ENCODE measurements at regions not wholly inside any gene's neighbourhood (a gene's known extent, or its start where the extent isn't known, plus 50 kb on each side); places are given as distances from the start of the nearest gene placed in this dataset.

- DNase-seq, result no peak
Measured at GRCh38 chr6:54646069-54646950, 200.3 kb upstream of the FAM83B start.

DNA sequence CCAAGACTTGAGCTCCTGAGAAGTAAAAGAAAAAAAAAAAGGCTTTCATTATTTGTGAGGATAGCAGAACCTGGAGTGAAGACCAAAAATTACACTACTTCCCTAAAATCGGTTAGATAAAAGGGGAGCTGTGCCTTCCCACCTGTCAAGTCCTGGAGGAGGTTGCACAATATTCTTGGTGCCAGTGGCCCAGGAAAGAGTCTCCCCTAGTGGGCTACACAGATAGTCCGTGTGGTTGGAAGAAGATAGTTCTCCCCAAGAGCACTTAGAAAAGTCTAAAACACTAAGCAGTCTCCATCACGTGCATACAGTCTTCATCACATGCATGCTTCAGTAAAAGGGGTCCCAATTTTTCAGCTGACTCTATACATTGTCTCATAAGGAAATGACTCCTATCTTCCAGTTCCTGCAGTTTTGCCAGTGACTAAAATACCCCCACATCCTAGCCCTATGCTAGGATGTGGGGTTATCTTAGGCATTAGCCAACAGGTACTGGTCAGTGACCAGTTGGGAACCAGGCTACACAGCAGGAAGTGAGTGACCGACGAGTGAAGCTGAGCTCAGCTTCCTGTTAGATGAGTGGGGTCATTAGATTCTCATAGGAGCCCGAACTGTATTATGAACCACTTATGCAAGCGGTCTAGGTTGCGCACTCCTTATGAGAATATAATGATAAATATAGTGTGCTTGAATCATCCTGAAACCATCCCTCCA lies 199.5 kb upstream of the FAM83B start:
- no peak for DNase-seq

DNA sequence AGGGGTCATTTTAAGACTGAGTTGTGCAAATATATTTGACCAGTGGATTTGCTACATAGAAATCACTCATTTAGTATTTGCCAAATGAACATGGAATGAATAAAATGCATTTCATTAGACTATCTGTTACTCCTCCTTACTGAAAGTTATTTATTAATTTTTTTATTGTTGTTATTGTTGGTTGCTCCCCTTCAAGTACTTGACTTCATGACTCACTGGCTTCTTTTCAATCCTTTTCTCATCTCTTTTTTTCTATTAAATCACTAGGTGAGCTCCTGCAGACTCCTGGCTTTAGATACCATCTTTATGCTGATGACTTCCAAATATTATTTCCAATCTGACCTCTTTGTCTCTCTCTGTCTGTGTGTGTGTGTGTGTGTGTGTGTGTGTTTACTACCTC lies 192.2 kb upstream of the FAM83B start:
- no peak for DNase-seq

GRCh38 chr6:54655162-54655561 lies 191.4 kb upstream of the FAM83B start:
- no peak for DNase-seq

DNA sequence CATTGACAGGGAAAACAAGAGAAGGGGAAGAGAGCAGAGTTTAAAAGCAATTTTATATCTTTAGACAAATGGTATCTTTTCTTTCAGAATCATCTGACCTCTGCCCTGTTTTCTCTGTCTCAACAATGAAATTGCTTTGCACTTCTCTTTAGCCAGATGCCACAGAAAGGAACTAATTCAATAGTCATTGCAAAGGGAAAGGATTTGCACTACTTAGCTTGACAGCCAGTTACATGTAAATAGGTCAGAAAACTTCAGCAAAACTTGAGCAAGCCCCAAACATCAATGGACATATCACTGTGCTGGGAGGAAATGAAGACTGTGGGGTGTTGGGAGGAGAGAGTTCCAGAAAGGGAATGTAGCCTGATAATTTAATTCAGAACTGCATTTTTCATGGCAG lies 181.3 kb upstream of the FAM83B start:
- no peak for DNase-seq

DNA sequence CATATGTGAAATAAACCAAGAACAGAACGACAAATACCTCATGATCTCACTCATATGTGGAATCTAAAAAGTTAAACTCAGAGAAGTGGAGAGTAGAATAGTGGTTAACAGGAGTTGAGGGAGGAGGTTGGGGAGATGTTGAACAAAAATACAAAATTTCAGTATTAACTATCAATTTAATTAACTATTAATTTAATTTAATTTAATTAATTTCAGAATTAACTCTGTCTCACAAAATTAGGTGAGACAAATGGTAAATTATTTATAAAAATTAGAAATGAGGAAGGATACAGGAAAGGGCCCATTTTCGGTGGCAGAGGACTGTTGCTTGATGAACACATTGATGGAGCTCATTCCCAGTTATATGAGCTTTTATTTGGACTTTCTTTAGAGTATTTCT lies 166.0 kb upstream of the FAM83B start:
- no peak for DNase-seq

- no peak for DNase-seq
Measured at GRCh38 chr6:54681267-54681666, 165.3 kb upstream of the FAM83B start.

- no peak for DNase-seq
Measured at GRCh38 chr6:54681987-54682386, 164.6 kb upstream of the FAM83B start.

DNA sequence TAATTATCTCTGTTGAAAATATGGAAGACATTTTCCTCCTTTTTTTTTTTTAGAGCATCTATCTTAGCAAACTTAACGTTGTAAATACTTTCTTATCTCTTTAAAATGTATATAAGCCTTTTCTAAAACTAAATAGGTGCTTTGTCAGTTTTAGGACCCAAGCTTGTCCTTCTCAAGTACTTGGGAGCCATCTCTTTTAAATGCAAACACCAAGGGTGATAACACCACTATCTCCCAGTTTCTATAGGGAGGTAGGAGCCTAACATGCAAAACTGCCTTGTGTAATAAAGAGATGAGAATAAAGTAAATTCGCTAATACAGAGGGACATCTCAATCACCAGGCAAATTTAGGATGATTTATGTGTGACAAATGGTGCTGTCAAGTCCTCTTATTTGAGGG lies 157.0 kb upstream of the FAM83B start:
- DNase-seq, result no peak

DNA sequence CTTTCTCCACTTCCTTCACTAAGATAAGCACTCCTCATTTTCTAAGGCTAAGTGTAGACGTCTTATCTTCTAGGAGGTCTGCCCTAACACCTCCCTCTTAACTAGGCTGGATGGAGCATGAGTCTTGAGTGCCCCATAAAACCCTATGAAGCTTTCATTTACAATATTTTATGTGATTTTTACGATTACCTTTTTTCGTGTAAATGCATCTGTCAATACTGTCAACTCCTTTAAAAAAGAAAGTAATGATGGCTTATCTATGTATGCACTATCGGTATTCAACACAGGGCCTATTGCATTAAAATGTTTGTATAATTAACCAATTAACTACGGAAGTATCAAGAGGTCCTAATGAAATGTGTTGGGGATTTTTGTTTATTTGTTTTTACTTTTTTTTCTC lies 156.0 kb upstream of the FAM83B start:
- no peak for DNase-seq

- no peak for DNase-seq
Measured at GRCh38 chr6:54694928-54695532, 151.5 kb upstream of the FAM83B start.

DNA sequence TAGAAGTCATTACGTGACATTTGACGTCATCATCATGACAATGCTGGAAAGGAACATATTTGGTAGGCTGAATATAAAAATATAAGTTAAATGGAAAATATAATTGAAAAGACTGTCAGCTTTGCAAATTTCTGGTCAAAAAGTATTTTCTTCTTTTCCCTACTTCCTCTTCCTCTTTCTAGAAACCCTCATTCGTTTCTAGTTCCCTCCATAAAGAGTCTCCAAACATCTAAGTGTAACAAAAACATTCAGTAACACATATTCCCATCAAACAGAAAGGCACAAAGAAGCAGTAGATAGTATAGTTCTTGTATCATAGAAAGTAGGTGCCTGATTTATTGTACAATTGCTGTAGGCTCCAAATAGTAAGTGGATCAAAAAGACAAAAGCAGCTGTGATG lies 150.8 kb upstream of the FAM83B start:
- DNase-seq, result no peak

GRCh38 chr6:54697424-54697823 lies 149.1 kb upstream of the FAM83B start:
- DNase-seq, result no peak

DNA sequence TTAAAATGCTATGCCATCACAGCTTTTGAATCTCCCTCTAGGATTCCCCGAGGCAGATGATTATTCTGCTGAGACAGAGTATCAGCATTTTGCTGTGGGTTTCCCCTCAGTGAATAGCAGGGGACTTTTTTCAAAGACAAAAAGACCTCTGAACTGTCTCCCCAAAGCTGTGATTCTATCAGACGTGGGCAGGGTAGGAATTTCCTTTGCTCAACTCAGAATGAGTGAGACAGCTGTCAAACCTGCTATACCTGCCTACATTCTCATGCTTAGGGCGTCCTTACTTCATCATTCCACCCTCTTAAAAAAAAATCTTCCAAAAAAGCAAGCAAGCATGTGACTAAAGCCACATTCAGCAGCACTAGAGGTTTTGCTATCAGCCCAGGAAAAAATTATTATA lies 147.6 kb upstream of the FAM83B start:
- no peak for DNase-seq

DNA sequence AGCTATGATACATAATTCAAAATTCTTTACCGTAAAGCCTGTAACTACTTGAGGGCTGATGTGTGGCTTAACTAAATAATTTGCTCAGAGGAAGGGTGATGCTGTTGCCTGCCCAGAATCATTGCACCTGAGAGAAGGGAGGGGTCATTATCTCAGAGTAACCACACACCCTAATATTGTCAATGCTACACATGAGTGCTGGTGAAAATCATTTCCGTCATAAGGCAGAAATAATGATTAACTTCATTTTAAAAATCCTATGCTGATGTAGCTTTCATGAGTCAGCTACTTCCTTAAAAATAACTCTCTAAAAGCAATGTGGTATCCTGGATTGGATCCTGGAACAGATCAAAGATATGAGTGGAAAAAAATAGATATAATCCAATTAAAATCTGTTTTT lies 146.4 kb upstream of the FAM83B start:
- DNase-seq, result no peak

DNA sequence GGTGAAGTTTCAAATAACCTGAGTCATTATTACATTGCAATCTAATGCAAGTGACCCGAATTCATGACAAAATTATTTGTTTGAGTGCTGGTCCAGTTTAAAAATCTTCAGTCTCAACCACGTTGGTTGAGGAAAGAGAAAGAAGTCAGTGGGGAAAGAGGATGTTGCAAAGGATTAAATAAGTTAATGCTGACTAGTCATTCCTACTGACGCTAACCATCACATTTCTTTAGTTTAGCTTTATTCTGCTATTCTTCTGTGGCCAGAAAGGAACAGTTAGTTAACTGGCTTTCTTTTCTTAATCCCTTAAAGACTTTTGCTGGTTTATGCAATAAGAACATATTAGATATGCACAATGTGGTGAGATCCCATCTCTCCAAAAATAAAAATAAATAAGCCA lies 143.8 kb upstream of the FAM83B start:
- DNase-seq, result no peak

GRCh38 chr6:54706391-54706790 lies 140.2 kb upstream of the FAM83B start:
- no peak for DNase-seq

GRCh38 chr6:54706844-54707605 lies 139.5 kb upstream of the FAM83B start:
- no peak for DNase-seq

- no peak for DNase-seq
Measured at GRCh38 chr6:54710456-54710855, 136.1 kb upstream of the FAM83B start.

DNA sequence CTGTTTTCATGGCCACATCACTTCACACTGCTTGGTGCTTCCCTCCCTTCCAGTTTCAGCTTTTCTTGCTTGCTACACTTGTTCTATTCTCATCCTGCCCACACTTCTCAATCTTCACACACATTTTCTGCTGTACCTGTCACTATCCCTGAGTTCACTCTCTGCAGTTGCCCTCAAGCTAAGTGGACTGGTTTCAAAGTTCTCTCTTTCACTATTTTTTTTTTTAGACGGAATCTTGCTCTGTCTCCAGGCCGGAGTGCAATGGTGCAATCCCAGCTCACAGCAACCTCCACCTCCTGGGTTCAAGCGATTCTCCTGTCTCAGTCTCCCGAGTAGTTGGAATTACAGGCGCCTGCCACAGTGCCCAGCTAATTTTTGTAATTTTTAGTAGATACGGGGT lies 130.6 kb upstream of the FAM83B start:
- no peak for DNase-seq

GRCh38 chr6:54716877-54717276 lies 129.7 kb upstream of the FAM83B start:
- DNase-seq, result no peak

DNA sequence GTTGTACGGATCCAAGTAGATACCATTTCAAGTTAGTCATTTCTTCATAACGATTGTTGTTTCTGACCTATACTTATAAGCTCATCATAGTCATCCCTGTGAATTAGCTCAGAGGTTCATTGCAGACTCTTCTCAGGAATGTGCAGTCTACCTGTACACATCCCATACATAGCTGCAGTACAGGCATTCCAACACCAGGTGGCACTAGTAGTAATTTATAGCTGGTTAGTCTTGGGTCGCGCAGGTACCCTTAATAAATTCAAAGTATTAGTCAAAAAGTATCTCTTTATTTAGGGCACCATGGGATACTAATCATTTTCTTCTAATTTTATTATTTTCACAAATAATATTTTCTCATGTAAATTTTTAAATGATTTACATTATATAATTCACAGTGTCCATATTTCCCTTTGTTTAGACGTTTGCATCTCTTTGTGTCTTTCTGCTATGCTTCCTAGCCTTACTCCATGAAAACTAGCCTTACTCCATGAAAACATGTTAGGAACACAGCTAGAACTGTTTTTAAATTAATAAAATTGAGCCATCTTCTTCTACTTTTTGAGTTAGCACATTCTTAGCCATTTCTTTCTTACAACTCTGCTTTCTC lies 128.6 kb upstream of the FAM83B start:
- DNase-seq, result peak; percentile 55

- peak; percentile 3 for DNase-seq
Measured at GRCh38 chr6:54718541-54719023, 128.0 kb upstream of the FAM83B start.

Measured in NCI-H146 (cell line).